ENCODE measurements at regions not wholly inside any gene's neighbourhood (a gene's known extent, or its start where the extent isn't known, plus 50 kb on each side); places are given as distances from the start of the nearest gene placed in this dataset.

DNA sequence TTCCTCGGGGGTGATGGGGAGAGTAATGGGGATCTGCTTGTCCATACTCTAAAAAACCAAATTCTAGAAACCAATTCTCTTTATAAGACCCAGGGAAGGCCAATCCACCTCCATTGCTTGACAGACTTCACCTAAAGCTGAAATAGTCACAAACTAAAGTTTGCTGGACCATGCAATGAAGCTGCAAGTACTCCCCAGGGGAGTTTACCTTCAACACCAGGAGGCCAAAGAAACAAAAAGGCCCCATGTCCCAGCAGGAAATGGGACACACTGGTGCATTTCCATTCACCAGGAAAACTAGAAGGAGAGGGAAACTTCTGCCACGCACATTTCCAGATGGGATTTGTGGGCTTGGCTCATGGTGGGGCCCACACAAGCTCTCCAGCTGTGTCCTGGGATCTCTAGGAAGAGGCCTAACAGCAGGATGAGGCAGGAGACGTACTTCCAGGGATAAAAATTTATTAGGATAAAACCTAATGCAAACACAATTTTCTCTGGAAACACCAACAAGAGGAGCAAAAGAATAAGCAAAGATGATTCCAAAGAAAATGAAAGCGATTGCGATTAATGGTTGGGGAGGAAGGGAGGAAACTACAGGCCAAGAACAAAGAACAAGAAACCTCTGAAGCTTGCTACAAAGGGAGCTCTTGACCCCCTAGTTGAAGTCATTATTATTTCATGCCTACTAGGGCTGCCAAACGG lies 238.0 kb upstream of the LRTM1 start:
- TF ChIP-seq POLR2AphosphoS5 (IDR thresholded peaks at IDR 0.05; ENCODE audit: low read depth, low read length) (no peak), POLR2A (IDR thresholded peaks at IDR 0.05; ENCODE audit: low read depth, low read length) (no peak), TAF1 (IDR thresholded peaks at IDR 0.05; ENCODE audit: borderline replicate concordance, low read depth, low read length) (no peak)
